ENCODE measurements at regions not wholly inside any gene's neighbourhood (a gene's known extent, or its start where the extent isn't known, plus 50 kb on each side); places are given as distances from the start of the nearest gene placed in this dataset.
"Not testable (repeated sequence)": the region's sequence is repeated elsewhere in the genome, so short reads cannot be mapped to it uniquely, and the experiment has no call there.

- DNase-seq: no peak
These were observed 51.1 kb upstream of the JADE1 start for GRCh38 chr4:128758314-128758922.

- DNase-seq: no peak
These were observed 51.8 kb upstream of the JADE1 start for GRCh38 chr4:128757712-128758111.

GRCh38 chr4:128751354-128751753 is 58.1 kb upstream of the JADE1 start:
- no peak for DNase-seq

- DNase-seq: not testable (repeated sequence)
These were observed 67.8 kb upstream of the JADE1 start for GRCh38 chr4:128741748-128742147.

GRCh38 chr4:128737098-128737513 is 72.4 kb upstream of the JADE1 start:
- DNase-seq: no peak

GRCh38 chr4:128735714-128736113 is 73.8 kb upstream of the JADE1 start:
- DNase-seq: no peak

GRCh38 chr4:128728190-128728589 is 81.3 kb upstream of the JADE1 start:
- no peak for DNase-seq

- DNase-seq: no peak
These were observed 81.8 kb upstream of the JADE1 start for GRCh38 chr4:128727658-128728057.

GRCh38 chr4:128725405-128726055 is 84.0 kb upstream of the JADE1 start:
- no peak for DNase-seq

GRCh38 chr4:128722911-128723310 is 86.6 kb upstream of the JADE1 start:
- DNase-seq: no peak

- no peak for DNase-seq
These were observed 87.6 kb upstream of the JADE1 start for GRCh38 chr4:128721896-128722295.

GRCh38 chr4:128720270-128720669 is 89.2 kb upstream of the JADE1 start:
- no peak for DNase-seq

GRCh38 chr4:128718768-128719167 is 90.7 kb upstream of the JADE1 start:
- DNase-seq: no peak

GRCh38 chr4:128716338-128716737 is 93.2 kb upstream of the JADE1 start:
- no peak for DNase-seq

- no peak for DNase-seq
These were observed 93.9 kb upstream of the JADE1 start for GRCh38 chr4:128715616-128716015.

GRCh38 chr4:128711361-128711760 is 98.1 kb upstream of the JADE1 start:
- DNase-seq: no peak

- peak; percentile 11 to 23 for DNase-seq
These were observed 100.2 kb upstream of the JADE1 start for GRCh38 chr4:128709268-128709667.

- no peak for DNase-seq
These were observed 101.6 kb upstream of the JADE1 start for GRCh38 chr4:128707864-128708263.

- no peak for DNase-seq
These were observed 105.6 kb upstream of the JADE1 start for GRCh38 chr4:128703948-128704347.

GRCh38 chr4:128700659-128701350 is 108.7 kb upstream of the JADE1 start:
- DNase-seq: no peak

GRCh38 chr4:128698386-128698785 is 111.1 kb upstream of the JADE1 start:
- DNase-seq: no peak

- no peak for DNase-seq
These were observed 112.2 kb upstream of the JADE1 start for GRCh38 chr4:128697323-128697722.

- no peak for DNase-seq
These were observed 119.5 kb upstream of the JADE1 start for GRCh38 chr4:128690011-128690410.

- DNase-seq: no peak
These were observed 120.6 kb upstream of the JADE1 start for GRCh38 chr4:128688846-128689437.
